ENCODE measurements at regions not wholly inside any gene's neighbourhood (a gene's known extent, or its start where the extent isn't known, plus 50 kb on each side); places are given as distances from the start of the nearest gene placed in this dataset.
"Not testable (repeated sequence)": the region's sequence is repeated elsewhere in the genome, so short reads cannot be mapped to it uniquely, and the experiment has no call there.

DNA sequence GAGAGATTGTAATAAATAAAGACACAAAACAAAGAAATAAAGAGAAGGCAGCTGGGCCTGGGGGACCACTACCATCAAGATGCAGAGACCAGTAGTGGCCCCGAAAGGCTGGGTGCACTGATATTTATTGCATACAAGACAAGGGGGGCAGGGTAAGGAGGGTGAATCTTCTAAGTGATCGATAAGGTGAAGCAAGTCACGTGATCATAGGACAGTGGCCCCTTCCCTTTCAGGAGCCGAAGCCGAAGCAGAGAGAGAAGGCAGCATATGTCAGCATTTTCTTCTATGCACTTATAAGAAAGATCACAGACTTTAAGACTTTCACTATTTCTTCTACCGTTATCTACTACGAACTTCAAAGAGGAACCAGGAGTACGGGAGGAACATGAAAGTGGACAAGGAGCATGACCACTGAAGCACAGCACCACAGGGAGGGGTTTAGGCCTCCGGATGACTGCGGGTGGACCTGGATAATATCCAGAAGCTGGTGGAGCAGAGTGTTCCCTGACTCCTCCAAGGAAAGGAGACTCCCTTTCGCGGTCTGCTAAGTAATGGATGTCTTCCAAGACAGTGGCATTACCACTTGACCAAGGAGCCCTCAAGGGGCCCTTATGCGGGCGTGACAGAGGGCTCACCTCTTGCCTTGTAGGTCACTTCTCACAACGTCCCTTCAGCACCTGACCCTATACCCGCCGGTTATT is 126.4 kb downstream of the RBM46 start:
- DNase-seq (ENCODE audit: insufficient read length, low spot score); FAIRE-seq: not testable (repeated sequence)

GRCh38 chr4:154908168-154908567 is 127.1 kb downstream of the RBM46 start:
- no peak for FAIRE-seq
- no peak for DNase-seq (ENCODE audit: insufficient read length, low spot score)

- FAIRE-seq, result no peak
- no peak for DNase-seq (ENCODE audit: insufficient read length, low spot score)
These were observed 130.0 kb downstream of the RBM46 start for GRCh38 chr4:154911097-154911496.

DNA sequence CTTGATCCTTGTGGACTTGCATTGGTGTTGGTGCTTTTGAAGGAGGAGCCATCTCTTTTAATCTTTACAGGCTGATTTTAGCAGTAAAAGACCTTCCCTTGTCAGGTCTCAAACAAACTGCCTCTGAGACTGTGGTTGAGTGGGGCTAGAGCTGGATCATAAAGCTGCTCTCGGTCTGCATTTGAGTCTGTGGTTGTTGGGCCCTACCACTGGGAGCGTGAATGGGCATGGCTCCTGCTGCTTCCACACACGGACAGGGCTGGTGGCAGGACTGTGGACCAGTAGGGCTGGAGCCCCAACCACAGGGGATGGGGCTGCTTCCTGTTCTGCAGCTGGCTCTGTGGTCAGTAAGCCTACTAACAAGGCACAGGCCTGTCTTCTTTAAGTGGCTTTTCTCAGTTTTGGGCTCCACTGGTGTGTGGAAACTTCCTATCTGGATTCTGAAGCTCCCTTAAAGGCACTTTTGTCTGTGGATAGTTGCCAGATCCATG is 130.6 kb downstream of the RBM46 start:
- no peak for DNase-seq (ENCODE audit: insufficient read length, low spot score)
- FAIRE-seq, result no peak

GRCh38 chr4:154916068-154916467 is 135.0 kb downstream of the RBM46 start:
- FAIRE-seq (no peak), DNase-seq (ENCODE audit: insufficient read length, low spot score) (no peak)

GRCh38 chr4:154927126-154927680 is 146.1 kb downstream of the RBM46 start:
- FAIRE-seq (no peak), DNase-seq (ENCODE audit: insufficient read length, low spot score) (no peak)

- FAIRE-seq, result no peak
- DNase-seq (ENCODE audit: insufficient read length, low spot score), result no peak
These were observed 147.7 kb downstream of the RBM46 start for GRCh38 chr4:154928640-154929257.

DNA sequence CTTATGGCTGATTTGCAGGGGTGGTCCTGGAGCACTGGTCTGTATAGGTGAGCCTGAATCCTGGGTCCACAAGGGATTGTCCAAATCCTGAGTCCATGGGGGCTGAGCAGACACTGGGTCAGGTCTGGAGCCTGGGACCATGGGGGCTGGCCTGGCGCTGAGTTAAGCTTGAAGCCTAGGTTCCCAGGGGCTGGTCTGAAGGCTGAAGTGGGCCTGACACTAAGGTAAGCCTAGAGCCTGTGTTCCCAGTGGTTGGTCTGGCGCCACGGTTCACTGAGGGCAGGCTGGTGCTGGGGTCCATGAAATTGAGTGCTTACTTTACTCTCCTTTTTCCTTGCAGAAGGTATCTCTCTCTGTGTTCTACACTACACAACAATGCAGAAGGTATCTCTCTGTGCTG is 155.8 kb downstream of the RBM46 start:
- DNase-seq (ENCODE audit: insufficient read length, low spot score), result no peak
- FAIRE-seq, result no peak

DNA sequence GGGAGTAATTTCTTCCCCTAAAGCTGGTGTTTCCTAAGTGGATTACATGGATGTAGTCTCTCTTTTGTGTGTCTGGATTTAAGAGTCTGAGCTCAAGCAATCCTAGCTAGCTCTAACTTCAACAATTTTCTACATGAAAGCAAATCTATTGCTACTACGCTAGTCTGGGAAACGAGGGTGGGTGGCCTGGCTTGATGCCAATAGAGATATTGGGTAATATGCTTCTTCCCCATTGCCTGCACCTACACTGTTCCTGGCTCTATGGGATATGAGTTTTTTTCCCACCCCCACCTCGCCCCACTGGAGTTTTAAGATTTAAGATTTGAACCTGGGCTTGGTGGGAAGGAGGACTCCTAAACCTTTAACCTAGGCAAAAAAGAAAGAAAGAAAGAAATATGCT is 158.8 kb downstream of the RBM46 start:
- DNase-seq (ENCODE audit: insufficient read length, low spot score) (no peak), FAIRE-seq (no peak)

- FAIRE-seq, result no peak
- no peak for DNase-seq (ENCODE audit: insufficient read length, low spot score)
These were observed 161.1 kb downstream of the RBM46 start for GRCh38 chr4:154942176-154942575.

DNA sequence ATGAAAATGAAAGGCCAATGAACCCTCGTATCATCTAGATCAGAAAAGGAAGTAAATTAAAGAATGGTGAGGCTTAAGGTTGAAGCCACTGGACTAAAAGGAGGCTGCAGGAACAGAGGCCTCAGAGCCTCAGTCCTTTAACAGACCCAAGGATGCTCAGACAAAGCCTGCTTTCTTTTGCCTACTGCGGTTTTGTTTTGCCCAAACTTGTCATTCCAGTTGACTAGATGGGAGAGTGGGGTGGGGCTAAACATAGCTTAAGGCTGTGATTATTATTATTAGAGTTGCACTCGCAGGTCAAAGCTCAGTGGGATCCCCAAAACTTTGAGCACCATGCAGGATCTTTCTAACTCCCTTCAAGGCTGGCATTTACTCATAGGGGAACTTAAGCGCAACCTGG is 163.9 kb downstream of the RBM46 start:
- DNase-seq (ENCODE audit: insufficient read length, low spot score), result no peak
- no peak for FAIRE-seq

DNA sequence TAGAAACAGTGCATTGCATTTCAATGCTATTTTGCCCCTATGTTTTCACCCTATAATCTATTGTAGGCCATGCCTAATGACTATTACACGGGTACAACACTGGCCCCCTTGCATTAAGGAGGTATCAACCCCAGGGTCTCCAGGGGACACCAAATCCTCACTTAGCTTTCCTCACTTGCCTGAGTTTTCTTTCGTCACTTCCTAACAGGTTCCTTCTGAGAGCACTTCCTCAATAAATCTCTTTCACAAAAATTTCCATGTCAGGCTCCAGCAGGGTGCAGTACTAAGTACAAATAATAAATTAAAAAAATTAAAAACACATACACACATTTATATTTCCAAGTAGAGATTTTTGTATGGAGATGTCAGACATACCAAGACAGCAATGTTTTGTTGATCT is 165.0 kb downstream of the RBM46 start:
- FAIRE-seq, result no peak

DNA sequence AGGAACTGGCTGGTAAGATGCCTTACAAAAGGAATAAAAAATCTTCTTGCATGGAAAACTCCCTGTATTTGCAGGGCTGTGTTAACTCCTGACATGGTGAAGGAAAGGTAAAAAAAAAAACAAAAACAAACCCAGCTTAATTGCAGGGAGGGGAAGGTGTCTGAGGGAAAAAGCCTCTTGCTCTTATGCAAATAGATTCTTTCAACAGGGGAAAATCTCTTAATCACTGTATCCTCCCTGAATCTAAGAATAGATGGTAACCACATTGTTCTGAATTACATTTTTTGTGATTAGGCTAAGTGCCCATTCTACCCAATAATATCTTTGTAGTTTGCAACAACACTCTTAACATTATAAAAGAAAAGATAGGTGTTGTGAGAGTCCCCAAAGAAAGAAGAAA is 172.6 kb downstream of the RBM46 start:
- no peak for FAIRE-seq
- no peak for DNase-seq (ENCODE audit: insufficient read length, low spot score)

More for the DNA sequence above, 165.0 kb downstream of the RBM46 start:
- no peak for DNase-seq (ENCODE audit: insufficient read length, low spot score)

- no peak for DNase-seq (ENCODE audit: insufficient read length, low spot score)
- FAIRE-seq, result no peak
These were observed 173.0 kb downstream of the RBM46 start for GRCh38 chr4:154954117-154954516.

DNA sequence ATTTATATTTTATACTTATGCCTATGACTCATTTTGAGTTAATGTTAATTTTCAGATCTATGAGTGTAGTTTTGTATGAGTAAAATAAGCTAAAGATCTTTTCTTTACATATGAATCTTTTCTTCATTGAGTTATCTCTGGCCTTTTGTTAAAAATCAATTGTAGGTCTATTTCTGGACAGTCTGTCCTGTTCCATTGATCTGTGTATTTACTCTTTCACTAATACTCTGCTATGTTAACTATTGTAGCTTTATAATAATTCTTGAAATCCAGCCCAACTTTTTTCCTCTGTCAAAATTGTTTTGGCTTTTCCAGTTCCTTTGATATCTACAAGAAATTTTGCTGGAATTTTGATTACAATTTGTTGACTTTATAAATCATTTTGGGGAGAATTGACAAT is 177.0 kb downstream of the RBM46 start:
- DNase-seq (ENCODE audit: insufficient read length, low spot score), result no peak
- FAIRE-seq, result no peak

- no peak for DNase-seq (ENCODE audit: insufficient read length, low spot score)
- FAIRE-seq, result no peak
These were observed 177.7 kb downstream of the RBM46 start for GRCh38 chr4:154958621-154959358.

- DNase-seq (ENCODE audit: insufficient read length, low spot score) (no peak), FAIRE-seq (no peak)
These were observed 178.7 kb downstream of the RBM46 start for GRCh38 chr4:154959756-154960155.

GRCh38 chr4:154960476-154960875 is 179.4 kb downstream of the RBM46 start:
- DNase-seq (ENCODE audit: insufficient read length, low spot score) (no peak), FAIRE-seq (no peak)

GRCh38 chr4:154961263-154961662 is 180.2 kb downstream of the RBM46 start:
- peak; percentile 78 for FAIRE-seq
- no peak for DNase-seq (ENCODE audit: insufficient read length, low spot score)

- DNase-seq (ENCODE audit: insufficient read length, low spot score) (no peak), FAIRE-seq (no peak)
These were observed 192.4 kb downstream of the RBM46 start for GRCh38 chr4:154973244-154974035.

GRCh38 chr4:154977228-154977627 is 196.2 kb downstream of the RBM46 start:
- FAIRE-seq, result no peak

More at GRCh38 chr4:154977228-154977627, 196.2 kb downstream of the RBM46 start:
- no peak for DNase-seq (ENCODE audit: insufficient read length, low spot score)

Measured in GM19239 (cell line).